Left kidney (tissue), 1 donor: ENCODE measurements at regions not wholly inside any gene's neighbourhood (a gene's known extent, or its start where the extent isn't known, plus 50 kb on each side); places are given as distances from the start of the nearest gene placed in this dataset.

Experiments
- DNase-seq: peaks from one replicate; pipeline ENCODE4 v3.0.0-alpha.2; 2013

DNA sequence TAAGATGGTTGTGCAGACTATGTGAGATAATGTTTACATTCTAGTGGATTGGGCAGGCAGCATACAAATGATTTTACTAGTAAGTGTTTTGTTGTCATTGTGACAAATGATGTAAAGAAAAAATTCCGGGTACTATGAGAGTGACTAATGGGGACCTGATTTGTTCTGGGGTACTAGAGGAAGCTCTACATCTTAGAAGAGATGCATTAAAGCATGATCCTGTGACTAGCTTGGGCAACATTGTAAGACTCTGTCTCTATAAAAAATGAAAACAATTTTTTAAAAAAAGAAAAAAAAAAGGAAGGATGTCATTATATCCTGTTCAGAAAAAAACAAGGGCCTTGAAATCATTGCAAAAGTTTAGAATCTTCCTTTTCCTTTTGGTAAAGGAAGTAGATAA lies 58.1 kb upstream of the MYRIP start:
- no peak for DNase-seq

- no peak for DNase-seq
These were observed 57.3 kb upstream of the MYRIP start for GRCh38 chr3:39752019-39752637.

- DNase-seq, result no peak
These were observed 56.7 kb upstream of the MYRIP start for GRCh38 chr3:39752751-39753150.

DNA sequence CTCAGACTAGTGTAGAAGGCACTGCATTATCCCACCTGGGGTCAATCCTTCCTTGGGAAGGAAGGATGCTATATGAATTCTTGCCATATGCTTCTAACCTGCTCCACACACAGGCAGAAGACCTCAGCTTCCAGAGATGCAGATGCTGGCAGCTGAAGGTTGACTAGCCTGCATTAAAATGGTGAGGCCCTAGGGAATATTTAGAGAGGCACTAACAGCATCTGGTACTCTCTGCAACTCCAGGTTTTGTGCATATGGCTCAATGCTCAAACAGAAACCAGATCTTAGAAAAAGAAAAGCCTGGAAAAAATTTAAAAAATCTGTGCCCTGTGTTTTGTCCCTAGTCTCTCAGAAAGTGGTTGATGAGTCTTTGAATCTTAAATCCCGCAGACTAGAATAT lies 56.0 kb upstream of the MYRIP start:
- DNase-seq, result no peak

GRCh38 chr3:39754549-39754948 lies 54.9 kb upstream of the MYRIP start:
- DNase-seq, result no peak

DNA sequence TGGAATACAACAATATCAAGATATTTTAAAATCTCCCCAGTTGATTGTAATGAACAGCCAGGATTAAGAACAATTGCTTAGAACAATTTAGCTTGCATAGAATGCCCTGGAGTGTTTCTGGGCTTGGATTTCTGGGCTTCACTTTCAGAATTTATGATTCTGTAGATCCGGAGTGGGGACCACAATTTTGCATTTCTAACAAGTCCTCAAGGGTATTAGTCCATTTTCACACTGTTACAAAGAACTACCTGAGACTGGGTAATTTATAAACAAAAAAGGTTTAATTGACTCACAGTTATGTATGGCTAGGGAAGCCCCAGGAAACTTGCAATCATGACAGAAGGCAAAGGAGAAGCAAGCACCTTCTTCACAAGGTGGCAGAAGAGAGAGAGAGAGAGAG lies 54.3 kb upstream of the MYRIP start:
- DNase-seq, result no peak

GRCh38 chr3:39757307-39757706 lies 52.1 kb upstream of the MYRIP start:
- no peak for DNase-seq
